Hepatocyte (in vitro differentiated cells): ENCODE measurements at regions not wholly inside any gene's neighbourhood (a gene's known extent, or its start where the extent isn't known, plus 50 kb on each side); places are given as distances from the start of the nearest gene placed in this dataset.

ENCODE experiments used
- DNase-seq: peaks from one replicate; pipeline ENCODE4 v3.0.0-alpha.2; 2016; ENCODE audit warnings: low spot score
- H2AFZ ChIP-seq: fragments of 200-600 bp; sonication (generic); 2 replicates; pipeline ENCODE4 v1.6.0; 2016; ENCODE audit warnings: antibody characterized with exemption, mild to moderate bottlenecking
- H3K27ac ChIP-seq: fragments of 200-600 bp; sonication (generic); 2 replicates; pipeline ENCODE4 v1.5.1; 2016; ENCODE audit warnings: mild to moderate bottlenecking
- H3K27me3 ChIP-seq: fragments of 200-600 bp; sonication (generic); 2 replicates; pipeline ENCODE4 v1.6.1; 2016
- H3K36me3 ChIP-seq: fragments of 200-600 bp; sonication (generic); replicated peaks from 2 replicates; pipeline ENCODE4 v1.5.1; 2016; ENCODE audit warnings: low read depth; ENCODE audit not compliant: insufficient read depth
- H3K4me1 ChIP-seq: fragments of 200-600 bp; sonication (generic); 2 replicates; pipeline ENCODE4 v1.5.1; 2016; ENCODE audit warnings: mild to moderate bottlenecking, moderate library complexity; ENCODE audit not compliant: insufficient read depth
- H3K4me2 ChIP-seq: fragments of 200-600 bp; sonication (generic); 2 replicates; pipeline ENCODE4 v1.6.0; 2016
- H3K4me3 ChIP-seq: fragments of 200-600 bp; sonication (generic); 2 replicates; pipeline ENCODE4 v1.5.1; 2016; ENCODE audit warnings: mild to moderate bottlenecking
- H3K79me2 ChIP-seq: fragments of 200-600 bp; sonication (generic); 2 replicates; pipeline ENCODE4 v1.6.0; 2017; ENCODE audit warnings: mild to moderate bottlenecking
- H3K9me2 ChIP-seq: fragments of 200-600 bp; sonication (generic); replicated peaks from 2 replicates; pipeline ENCODE4 v1.6.0; 2017; ENCODE audit warnings: mild to moderate bottlenecking; ENCODE audit not compliant: insufficient read depth
- H3K9me3 ChIP-seq: fragments of 200-600 bp; sonication (generic); 2 replicates; pipeline ENCODE4 v1.5.1; 2016; ENCODE audit warnings: low read depth, mild to moderate bottlenecking
- H4K20me1 ChIP-seq: fragments of 200-600 bp; sonication (generic); 2 replicates; pipeline ENCODE4 v1.6.0; 2016; ENCODE audit warnings: mild to moderate bottlenecking; ENCODE audit not compliant: insufficient read depth, poor library complexity, severe bottlenecking
- CTCF ChIP-seq: fragments of 200-600 bp; sonication (generic); IDR thresholded peaks from 2 replicates; pipeline ENCODE4 v1.5.1; 2016; ENCODE audit warnings: antibody characterized with exemption, mild to moderate bottlenecking; ENCODE audit not compliant: poor library complexity
- EZH2 ChIP-seq: fragments of 200-600 bp; sonication (generic); IDR thresholded peaks from 2 replicates; pipeline ENCODE4 v1.6.1; 2016; ENCODE audit warnings: antibody characterized with exemption, mild to moderate bottlenecking, borderline replicate concordance
- EZH2phosphoT487 ChIP-seq: fragments of 200-600 bp; sonication (generic); IDR thresholded peaks from one replicate; pipeline ENCODE4 v1.6.1; 2018; ENCODE audit warnings: antibody characterized with exemption, mild to moderate bottlenecking, low read depth, moderate library complexity; ENCODE audit not compliant: unreplicated experiment, severe bottlenecking
- WGBS: methylation state at CpG from one replicate; pipeline ENCODE4 v1.1.6; 2016; ENCODE audit warnings: low lambda C conversion rate; ENCODE audit errors: missing lambda C conversion rate; 5-methylcytosine and 5-hydroxymethylcytosine counted together

- Histone ChIP-seq H3K27me3 (no peaks in the 10 kb centered on the region), H4K20me1 (no peaks in the 10 kb centered on the region), H3K79me2 (no peaks in the 10 kb centered on the region), H3K36me3 (no peaks in the 10 kb centered on the region), H3K4me2 (no peak overlapping the region), H3K4me3 (no peak overlapping the region), H3K9me3 (no peaks in the 10 kb centered on the region), H3K9me2 (no peaks in the 10 kb centered on the region), H3K27ac (peak overlapping the region; percentile 53), H2AFZ (no peak overlapping the region), H3K4me1 (no peaks in the 10 kb centered on the region)
- no peak for TF ChIP-seq EZH2phosphoT487
- no peak for TF ChIP-seq EZH2
- no peak for TF ChIP-seq CTCF
- DNase-seq: no peak
- WGBS: 67% methylated on average over 4 of the region's 4 CpGs
Measured at GRCh38 chr1:218634212-218634611, 289.1 kb downstream of the TGFB2 start.

DNA sequence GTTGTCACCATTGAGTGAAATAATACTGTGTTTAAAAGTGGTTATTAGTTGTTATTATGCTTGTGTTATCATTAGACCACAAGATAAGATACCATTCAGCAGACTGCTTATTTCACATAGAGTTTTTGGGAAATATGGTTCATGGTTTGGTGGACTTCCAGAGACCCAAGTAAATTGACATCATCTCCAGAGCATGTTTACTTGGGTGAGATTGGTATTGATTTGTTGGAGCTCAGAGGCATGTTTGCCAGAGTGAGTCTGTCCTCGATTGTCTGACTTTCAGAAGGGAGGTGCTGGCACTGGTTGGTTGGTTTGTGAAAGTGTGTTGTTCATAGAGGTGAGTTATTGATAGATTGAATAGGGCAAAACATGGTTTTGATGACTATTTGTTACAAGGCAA, 291.4 kb downstream of the TGFB2 start:
- no peak for DNase-seq
- H3K9me2 ChIP-seq: no peaks in the 10 kb centered on the region
- no peaks in the 10 kb centered on the region for H4K20me1 ChIP-seq
- H3K27me3 ChIP-seq: no peaks in the 10 kb centered on the region
- H3K4me3 ChIP-seq: no peak overlapping the region
- H3K4me1 ChIP-seq: no peaks in the 10 kb centered on the region
- H3K27ac ChIP-seq: no peak overlapping the region
- H3K79me2 ChIP-seq: no peaks in the 10 kb centered on the region
- no peak overlapping the region for H3K4me2 ChIP-seq
- WGBS: 81% methylated on average over 1 of the region's 1 CpG
- no peak for TF ChIP-seq CTCF
- TF ChIP-seq EZH2phosphoT487: no peak
- TF ChIP-seq EZH2: no peak
- H3K9me3 ChIP-seq: no peaks in the 10 kb centered on the region
- H3K36me3 ChIP-seq: no peaks in the 10 kb centered on the region
- H2AFZ ChIP-seq: no peak overlapping the region

- 94% methylated on average over 3 of the region's 3 CpGs for WGBS
- Histone ChIP-seq H3K4me2 (no peak overlapping the region), H3K79me2 (no peaks in the 10 kb centered on the region), H3K27ac (no peak overlapping the region), H3K4me3 (no peak overlapping the region), H3K27me3 (no peaks in the 10 kb centered on the region), H3K9me2 (no peaks in the 10 kb centered on the region), H2AFZ (no peak overlapping the region), H3K36me3 (no peaks in the 10 kb centered on the region), H3K4me1 (no peaks in the 10 kb centered on the region), H4K20me1 (no peaks in the 10 kb centered on the region), H3K9me3 (no peaks in the 10 kb centered on the region)
- no peak for DNase-seq
- TF ChIP-seq EZH2 (no peak), EZH2phosphoT487 (no peak), CTCF (no peak)
Measured at GRCh38 chr1:218640173-218640572, 295.0 kb downstream of the TGFB2 start.
